ENCODE measurements at regions not wholly inside any gene's neighbourhood (a gene's known extent, or its start where the extent isn't known, plus 50 kb on each side); places are given as distances from the start of the nearest gene placed in this dataset.
"Not testable (repeated sequence)": the region's sequence is repeated elsewhere in the genome, so short reads cannot be mapped to it uniquely, and the experiment has no call there.

GRCh38 chr1:149157409-149157808 lies 54.1 kb upstream of the NBPF9 start:
- not testable (repeated sequence) for DNase-seq

- not testable (repeated sequence) for DNase-seq
Measured at GRCh38 chr1:149158308-149158707, 55.0 kb upstream of the NBPF9 start.

- not testable (repeated sequence) for DNase-seq
Measured at GRCh38 chr1:149163063-149163444, 59.7 kb upstream of the NBPF9 start.

GRCh38 chr1:149174765-149175164 lies 71.4 kb upstream of the NBPF9 start:
- DNase-seq, result not testable (repeated sequence)

- not testable (repeated sequence) for DNase-seq
Measured at GRCh38 chr1:149175812-149176211, 72.5 kb upstream of the NBPF9 start.

- peak; percentile 16 for DNase-seq
Measured at GRCh38 chr1:149176453-149177316, 73.3 kb upstream of the NBPF9 start.

GRCh38 chr1:149190742-149191141 lies 87.4 kb upstream of the NBPF9 start:
- DNase-seq, result not testable (repeated sequence)

GRCh38 chr1:149196651-149197050 lies 93.3 kb upstream of the NBPF9 start:
- DNase-seq, result not testable (repeated sequence)

GRCh38 chr1:149200567-149200966 lies 97.2 kb upstream of the NBPF9 start:
- not testable (repeated sequence) for DNase-seq

- not testable (repeated sequence) for DNase-seq
Measured at GRCh38 chr1:149202283-149202682, 98.9 kb upstream of the NBPF9 start.

GRCh38 chr1:149204396-149204795 lies 101.0 kb upstream of the NBPF9 start:
- not testable (repeated sequence) for DNase-seq

- DNase-seq, result not testable (repeated sequence)
Measured at GRCh38 chr1:149208836-149209235, 105.5 kb upstream of the NBPF9 start.

GRCh38 chr1:149211757-149212420 lies 108.5 kb upstream of the NBPF9 start:
- DNase-seq, result not testable (repeated sequence)

GRCh38 chr1:149212946-149213345 lies 109.6 kb upstream of the NBPF9 start:
- not testable (repeated sequence) for DNase-seq

- not testable (repeated sequence) for DNase-seq
Measured at GRCh38 chr1:149213673-149214072, 110.3 kb upstream of the NBPF9 start.

GRCh38 chr1:149218080-149218988 lies 115.0 kb upstream of the NBPF9 start:
- DNase-seq, result not testable (repeated sequence)

GRCh38 chr1:149219539-149219938 lies 116.2 kb upstream of the NBPF9 start:
- DNase-seq, result not testable (repeated sequence)

GRCh38 chr1:149220463-149221074 lies 117.2 kb upstream of the NBPF9 start:
- not testable (repeated sequence) for DNase-seq

- not testable (repeated sequence) for DNase-seq
Measured at GRCh38 chr1:149227933-149228665, 124.7 kb upstream of the NBPF9 start.

GRCh38 chr1:149228672-149229585 lies 125.6 kb upstream of the NBPF9 start:
- DNase-seq, result not testable (repeated sequence)

Measured in NCI-H1105 treated with DMSO at 0.1 percent for 48 hours (cell line).